Common myeloid progenitor, CD34-positive (primary cell): ENCODE measurements at regions not wholly inside any gene's neighbourhood (a gene's known extent, or its start where the extent isn't known, plus 50 kb on each side); places are given as distances from the start of the nearest gene placed in this dataset.

Experiments
- CTCF ChIA-PET: fragments of 350-600 bp; sonication (Branson Sonifier 250); formaldehyde crosslinking; loops from one replicate; lab custom pipeline; 2021; ENCODE audit warnings: antibody characterized with exemption; lab: Charles Lee
- POLR2A ChIA-PET: fragments of 350-600 bp; sonication (Branson Sonifier 250); formaldehyde crosslinking; loops from one replicate; lab custom pipeline; 2021; ENCODE audit warnings: antibody characterized with exemption; lab: Charles Lee
- DNase-seq, 3 donors: peaks; one replicate each; pipeline versions ENCODE4 v3.0.0 to v3.0.0-alpha.2; 2013
- H3K27ac ChIP-seq, 2 experiments: 1 replicate in 1 of 2; 2 replicates in 1 of 2; pipeline ENCODE4 v1.7.0; 2013; ENCODE audit warnings: inconsistent platforms in 2 of 2, low read length in 2 of 2, mild to moderate bottlenecking in 2 of 2, low read depth in 1 of 2, moderate library complexity in 1 of 2; ENCODE audit not compliant: severe bottlenecking in 2 of 2, insufficient read depth in 1 of 2, poor library complexity in 1 of 2
- H3K27me3 ChIP-seq, 5 experiments: replicated peaks in 2 of 5; 1 replicate in 3 of 5; 2 replicates in 2 of 5; pipeline versions ENCODE4 v1.6.1 to v1.7.0; 2013; ENCODE audit warnings: low read length in 4 of 5, mild to moderate bottlenecking in 2 of 5, moderate library complexity in 2 of 5, inconsistent platforms in 1 of 5; ENCODE audit not compliant: insufficient read depth in 5 of 5, control insufficient read depth in 4 of 5
- H3K36me3 ChIP-seq, 4 experiments: 1 replicate in 2 of 4; 2 replicates in 2 of 4; pipeline versions ENCODE4 v1.6.1 to v1.7.0; 2013; ENCODE audit warnings: low read length in 3 of 4, control low read depth in 1 of 4, mild to moderate bottlenecking in 1 of 4; ENCODE audit not compliant: control insufficient read depth in 4 of 4, insufficient read depth in 4 of 4
- H3K4me1 ChIP-seq, 4 experiments: 1 replicate in 3 of 4; 2 replicates in 1 of 4; pipeline versions ENCODE4 v1.6.1 to v1.7.1; 2013; ENCODE audit warnings: low read length in 3 of 4, mild to moderate bottlenecking in 3 of 4, control low read depth in 1 of 4, inconsistent platforms in 1 of 4, moderate library complexity in 1 of 4; ENCODE audit not compliant: control insufficient read depth in 4 of 4, insufficient read depth in 4 of 4; ENCODE audit errors: control extremely low read depth in 1 of 4
- H3K4me3 ChIP-seq, 7 experiments: 1 replicate in 4 of 7; 2 replicates in 3 of 7; pipeline versions ENCODE4 v1.5.1 to v1.7.0; 2013; ENCODE audit warnings: mild to moderate bottlenecking in 7 of 7, low read length in 6 of 7, moderate library complexity in 6 of 7, inconsistent platforms in 2 of 7, low read depth in 2 of 7, control low read depth in 1 of 7; ENCODE audit not compliant: insufficient read depth in 4 of 7, control insufficient read depth in 1 of 7; ENCODE audit errors: extremely low read depth in 1 of 7
- H3K9me3 ChIP-seq, 5 experiments: 1 replicate in 4 of 5; 2 replicates in 1 of 5; pipeline versions ENCODE4 v1.6.1 to v1.7.1; 2013; ENCODE audit warnings: low read length in 4 of 5, mild to moderate bottlenecking in 2 of 5, inconsistent platforms in 1 of 5, low read depth in 1 of 5, moderate library complexity in 1 of 5; ENCODE audit not compliant: control insufficient read depth in 4 of 5, insufficient read depth in 2 of 5; ENCODE audit errors: control extremely low read depth in 1 of 5
- WGBS: methylation state at CpG from one replicate; pipeline ENCODE4 v1.1.5; 2013; ENCODE audit not compliant: insufficient coverage; 5-methylcytosine and 5-hydroxymethylcytosine counted together

- Histone ChIP-seq H3K27ac (no peak overlapping the region), H3K27me3 (no peaks in the 10 kb centered on the region), H3K4me1 (peaks cover 0 to 22% (median 6%) of the 10 kb centered on the region in 4 experiments), H3K36me3 (no peaks in the 10 kb centered on the region), H3K4me3 (no peak overlapping the region), H3K9me3 (no peaks in the 10 kb centered on the region)
- WGBS: no CpG with 5 or more reads among the region's 4 CpGs
- CTCF ChIA-PET: interaction anchor here (1.5 kb wide), 1 partner anchor 13 kb away, joined by 3 read pairs; no protein-coding TSS in a partner anchor
- no peak for DNase-seq
- POLR2A ChIA-PET: no interaction called here
Measured at GRCh38 chr5:36364473-36364872, 62.8 kb upstream of the RANBP3L start.

GRCh38 chr5:36365896-36366295 is 64.2 kb upstream of the RANBP3L start:
- WGBS: no CpG with 5 or more reads among the region's 1 CpG

DNA sequence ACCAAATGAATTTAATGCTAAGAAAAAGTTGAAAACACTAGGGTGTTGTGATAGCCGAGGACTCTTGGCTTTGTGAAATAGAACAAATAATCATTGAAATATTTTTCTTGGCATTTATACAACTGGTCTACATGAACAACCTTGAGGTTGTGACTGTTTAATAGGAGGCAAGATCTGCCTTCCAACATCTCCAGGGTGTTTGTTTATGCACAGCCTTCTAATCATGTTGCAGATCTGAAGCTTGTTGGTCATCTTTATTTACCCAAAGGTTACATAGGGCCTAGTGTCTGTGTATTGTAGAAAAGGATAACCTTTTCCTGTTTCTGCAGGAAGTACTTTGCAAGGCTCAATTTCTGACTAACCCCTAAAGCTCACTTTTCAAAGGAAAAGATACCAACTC is 65.2 kb upstream of the RANBP3L start:
- no CpG with 5 or more reads among the region's 1 CpG for WGBS
- no peak for DNase-seq
- H3K36me3 ChIP-seq: no peaks in the 10 kb centered on the region
- no peak overlapping the region for H3K4me3 ChIP-seq
- H3K9me3 ChIP-seq: peaks cover 0 to 2% (median 0%) of the 10 kb centered on the region in 5 experiments
- no peak overlapping the region for H3K27ac ChIP-seq
- no peaks in the 10 kb centered on the region for H3K27me3 ChIP-seq
- POLR2A ChIA-PET: no interaction called here
- CTCF ChIA-PET: interaction anchor here (0.8 to 1.0 kb wide), 2 partner anchors 19 to 329 kb away, joined by 3 read pairs; no protein-coding TSS in a partner anchor
- peaks cover 0 to 9% (median 2%) of the 10 kb centered on the region in 4 experiments for H3K4me1 ChIP-seq

More at GRCh38 chr5:36365896-36366295, 64.2 kb upstream of the RANBP3L start:
- DNase-seq: peak; percentile 41 to 91 (median 83)
- no peak overlapping the region for H3K27ac ChIP-seq
- peaks cover 0 to 2% (median 0%) of the 10 kb centered on the region in 5 experiments for H3K9me3 ChIP-seq
- POLR2A ChIA-PET: no interaction called here
- CTCF ChIA-PET: interaction anchor here (1.0 kb wide), 1 partner anchor 20 kb away, joined by 3 read pairs; no protein-coding TSS in a partner anchor
- no peak overlapping the region for H3K4me3 ChIP-seq
- H3K36me3 ChIP-seq: no peaks in the 10 kb centered on the region
- H3K4me1 ChIP-seq: peaks cover 0 to 9% (median 2%) of the 10 kb centered on the region in 4 experiments
- no peaks in the 10 kb centered on the region for H3K27me3 ChIP-seq

GRCh38 chr5:36367524-36367923 is 65.8 kb upstream of the RANBP3L start:
- Histone ChIP-seq H3K4me3 (no peak overlapping the region), H3K27ac (no peak overlapping the region), H3K4me1 (peaks cover 0 to 9% (median 4%) of the 10 kb centered on the region in 4 experiments), H3K9me3 (peaks cover 0 to 2% (median 0%) of the 10 kb centered on the region in 5 experiments), H3K27me3 (no peaks in the 10 kb centered on the region), H3K36me3 (no peaks in the 10 kb centered on the region)
- ChIA-PET POLR2A (no interaction called here), CTCF (interaction anchor here (0.8 kb wide), 1 partner anchor 329 kb away, joined by 3 read pairs; no protein-coding TSS in a partner anchor)
- WGBS: 100% methylated on average over 1 of the region's 2 CpGs
- no peak for DNase-seq

GRCh38 chr5:36369219-36369690 is 67.6 kb upstream of the RANBP3L start:
- H3K4me3 ChIP-seq: no peak overlapping the region
- ChIA-PET CTCF (interaction anchor here (1.4 kb wide), 1 partner anchor 19 kb away, joined by 4 read pairs; no protein-coding TSS in a partner anchor), POLR2A (no interaction called here)
- H3K9me3 ChIP-seq: peaks cover 0 to 2% (median 0%) of the 10 kb centered on the region in 5 experiments
- H3K4me1 ChIP-seq: peaks cover 0 to 18% (median 12%) of the 10 kb centered on the region in 4 experiments
- WGBS: 100% methylated on average over 1 of the region's 1 CpG
- no peaks in the 10 kb centered on the region for H3K36me3 ChIP-seq
- H3K27ac ChIP-seq: no peak overlapping the region
- DNase-seq: no peak
- H3K27me3 ChIP-seq: no peaks in the 10 kb centered on the region

GRCh38 chr5:36370073-36370472 is 68.4 kb upstream of the RANBP3L start:
- H3K27me3 ChIP-seq: no peaks in the 10 kb centered on the region
- no CpG with 5 or more reads among the region's 2 CpGs for WGBS
- DNase-seq: no peak
- no peak overlapping the region for H3K4me3 ChIP-seq
- peaks cover 0 to 21% (median 15%) of the 10 kb centered on the region in 4 experiments for H3K4me1 ChIP-seq
- POLR2A ChIA-PET: no interaction called here
- no peak overlapping the region for H3K27ac ChIP-seq
- no peaks in the 10 kb centered on the region for H3K36me3 ChIP-seq
- CTCF ChIA-PET: no interaction called here
- peaks cover 0 to 2% (median 0%) of the 10 kb centered on the region in 5 experiments for H3K9me3 ChIP-seq

DNA sequence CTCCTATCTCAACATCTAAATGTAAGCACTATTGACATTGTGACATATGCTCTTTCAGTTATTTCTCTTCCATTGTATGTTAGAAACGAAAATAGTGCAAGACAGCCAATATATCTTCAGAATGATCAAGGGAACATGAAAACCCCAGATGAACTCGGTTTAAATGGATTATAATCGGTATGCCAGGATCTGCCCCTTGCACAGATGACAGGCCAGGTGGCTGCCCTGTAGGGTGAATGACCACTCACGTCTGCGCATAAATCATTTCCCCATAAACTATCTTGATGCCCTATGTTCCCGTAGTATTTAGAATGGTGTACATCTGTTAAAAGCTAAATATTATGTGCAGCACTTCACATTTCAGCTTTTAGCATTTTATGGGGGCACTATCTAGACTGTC is 69.7 kb upstream of the RANBP3L start:
- POLR2A ChIA-PET: no interaction called here
- Histone ChIP-seq H3K4me3 (no peak overlapping the region), H3K27me3 (no peaks in the 10 kb centered on the region), H3K27ac (no peak overlapping the region), H3K9me3 (peaks cover 0 to 2% (median 0%) of the 10 kb centered on the region in 5 experiments), H3K4me1 (peaks cover 0 to 21% (median 8%) of the 10 kb centered on the region in 4 experiments), H3K36me3 (no peaks in the 10 kb centered on the region)
- WGBS: 96% methylated on average over 3 of the region's 6 CpGs
- DNase-seq: no peak
- CTCF ChIA-PET: no interaction called here
